WERI-Rb-1 (cell line): ENCODE measurements at regions not wholly inside any gene's neighbourhood (a gene's known extent, or its start where the extent isn't known, plus 50 kb on each side); places are given as distances from the start of the nearest gene placed in this dataset.
"Not testable (repeated sequence)": the region's sequence is repeated elsewhere in the genome, so short reads cannot be mapped to it uniquely, and the experiment has no call there.

ENCODE experiments used
- DNase-seq: peaks from one replicate; pipeline ENCODE4 v3.0.0-alpha.2; 2020
- H3K27ac ChIP-seq: fragments of 250-450 bp; sonication (Bioruptor Pico); 2 replicates; pipeline ENCODE4 v1.5.1; 2020; ENCODE audit warnings: mild to moderate bottlenecking, moderate library complexity
- H3K27me3 ChIP-seq: fragments of 250-450 bp; sonication (Bioruptor Pico); 2 replicates; pipeline ENCODE4 v1.5.1; 2021; ENCODE audit warnings: mild to moderate bottlenecking, low read depth, moderate library complexity; ENCODE audit not compliant: insufficient read depth, severe bottlenecking
- H3K36me3 ChIP-seq: fragments of 250-450 bp; sonication (Bioruptor Pico); 2 replicates; pipeline ENCODE4 v1.5.1; 2020; ENCODE audit warnings: mild to moderate bottlenecking, moderate library complexity
- H3K4me3 ChIP-seq: 2 replicates; pipeline ENCODE4 v1.5.1; 2011; ENCODE audit warnings: low read depth, mild to moderate bottlenecking, control low read depth, low read length
- H3K9me3 ChIP-seq: fragments of 250-450 bp; sonication (Bioruptor Pico); 2 replicates; pipeline ENCODE4 v1.5.1; 2021; ENCODE audit warnings: mild to moderate bottlenecking, moderate library complexity; ENCODE audit not compliant: severe bottlenecking
- TF ChIP-seq, protein P1 (sequence below): IDR thresholded peaks from 2 replicates; pipeline ENCODE4 v1.5.1; 2011; ENCODE audit warnings: low read depth, mild to moderate bottlenecking, control low read depth, inconsistent platforms, low read length

- TF ChIP-seq, protein P1, sequence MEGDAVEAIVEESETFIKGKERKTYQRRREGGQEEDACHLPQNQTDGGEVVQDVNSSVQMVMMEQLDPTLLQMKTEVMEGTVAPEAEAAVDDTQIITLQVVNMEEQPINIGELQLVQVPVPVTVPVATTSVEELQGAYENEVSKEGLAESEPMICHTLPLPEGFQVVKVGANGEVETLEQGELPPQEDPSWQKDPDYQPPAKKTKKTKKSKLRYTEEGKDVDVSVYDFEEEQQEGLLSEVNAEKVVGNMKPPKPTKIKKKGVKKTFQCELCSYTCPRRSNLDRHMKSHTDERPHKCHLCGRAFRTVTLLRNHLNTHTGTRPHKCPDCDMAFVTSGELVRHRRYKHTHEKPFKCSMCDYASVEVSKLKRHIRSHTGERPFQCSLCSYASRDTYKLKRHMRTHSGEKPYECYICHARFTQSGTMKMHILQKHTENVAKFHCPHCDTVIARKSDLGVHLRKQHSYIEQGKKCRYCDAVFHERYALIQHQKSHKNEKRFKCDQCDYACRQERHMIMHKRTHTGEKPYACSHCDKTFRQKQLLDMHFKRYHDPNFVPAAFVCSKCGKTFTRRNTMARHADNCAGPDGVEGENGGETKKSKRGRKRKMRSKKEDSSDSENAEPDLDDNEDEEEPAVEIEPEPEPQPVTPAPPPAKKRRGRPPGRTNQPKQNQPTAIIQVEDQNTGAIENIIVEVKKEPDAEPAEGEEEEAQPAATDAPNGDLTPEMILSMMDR, result no peak
- Histone ChIP-seq H3K27ac (no peak overlapping the region), H3K36me3 (no peaks in the 10 kb centered on the region), H3K27me3 (no peaks in the 10 kb centered on the region), H3K9me3 (no peaks in the 10 kb centered on the region), H3K4me3 (no peak overlapping the region)
- DNase-seq, result no peak
Measured at GRCh38 chr6:103107985-103108384, 1714.5 kb downstream of the GRIK2 start.

GRCh38 chr6:103105686-103106085 lies 1712.2 kb downstream of the GRIK2 start:
- no peak for DNase-seq
- Histone ChIP-seq H3K27ac (no peak overlapping the region), H3K4me3 (no peak overlapping the region), H3K27me3 (no peaks in the 10 kb centered on the region), H3K36me3 (no peaks in the 10 kb centered on the region), H3K9me3 (no peaks in the 10 kb centered on the region)
- TF ChIP-seq, protein P1, result no peak

- no peaks in the 10 kb centered on the region for H3K36me3 ChIP-seq
- no peak for DNase-seq
- H3K9me3 ChIP-seq, result no peaks in the 10 kb centered on the region
- TF ChIP-seq, protein P1, result no peak
- H3K4me3 ChIP-seq, result no peak overlapping the region
- no peak overlapping the region for H3K27ac ChIP-seq
- H3K27me3 ChIP-seq, result no peaks in the 10 kb centered on the region
Measured at GRCh38 chr6:103101267-103101666, 1707.8 kb downstream of the GRIK2 start.

DNA sequence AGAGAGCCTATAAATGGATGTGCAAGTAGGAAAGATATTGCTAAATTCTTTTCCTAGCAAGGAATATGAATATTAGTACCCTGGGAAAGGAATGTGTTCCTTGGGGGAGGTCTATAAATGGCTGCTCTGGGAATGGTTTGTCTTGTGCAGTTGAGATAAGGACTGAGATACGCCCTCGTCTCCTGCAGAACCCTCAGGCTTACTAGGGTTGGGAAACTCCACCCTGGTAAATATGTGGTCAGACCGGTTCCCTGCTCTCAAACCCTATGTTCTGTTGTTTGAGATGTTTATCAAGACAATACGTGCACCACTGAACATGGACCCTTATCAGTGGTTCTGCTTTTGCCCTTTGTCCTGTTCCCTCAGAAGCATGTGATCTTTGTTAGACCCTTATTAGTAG lies 1698.9 kb downstream of the GRIK2 start:
- H3K4me3 ChIP-seq, H3K27me3 ChIP-seq, DNase-seq, H3K9me3 ChIP-seq, H3K27ac ChIP-seq, H3K36me3 ChIP-seq: not testable (repeated sequence)

DNA sequence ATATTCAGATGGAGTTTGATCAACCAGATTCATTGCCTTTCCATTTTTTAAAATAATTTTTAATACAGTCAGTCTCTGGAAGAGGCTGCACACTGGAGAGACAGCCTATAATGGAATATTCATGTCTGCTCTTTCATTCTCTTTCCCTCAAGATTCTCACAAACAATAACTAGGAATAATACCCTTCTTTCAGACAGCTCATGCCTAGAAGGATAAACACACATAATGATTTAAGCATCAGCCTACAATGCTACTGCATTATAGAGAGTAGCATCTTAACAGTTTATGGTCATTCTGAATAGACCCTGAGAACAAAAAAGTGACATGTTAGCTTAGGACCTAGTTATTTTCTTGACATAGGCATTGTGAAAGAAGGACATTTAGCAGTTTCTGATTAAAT lies 1692.3 kb downstream of the GRIK2 start:
- no peak overlapping the region for H3K27ac ChIP-seq
- H3K27me3 ChIP-seq, result no peaks in the 10 kb centered on the region
- no peaks in the 10 kb centered on the region for H3K36me3 ChIP-seq
- TF ChIP-seq, protein P1, result no peak
- no peak overlapping the region for H3K4me3 ChIP-seq
- no peak for DNase-seq
- no peaks in the 10 kb centered on the region for H3K9me3 ChIP-seq

DNA sequence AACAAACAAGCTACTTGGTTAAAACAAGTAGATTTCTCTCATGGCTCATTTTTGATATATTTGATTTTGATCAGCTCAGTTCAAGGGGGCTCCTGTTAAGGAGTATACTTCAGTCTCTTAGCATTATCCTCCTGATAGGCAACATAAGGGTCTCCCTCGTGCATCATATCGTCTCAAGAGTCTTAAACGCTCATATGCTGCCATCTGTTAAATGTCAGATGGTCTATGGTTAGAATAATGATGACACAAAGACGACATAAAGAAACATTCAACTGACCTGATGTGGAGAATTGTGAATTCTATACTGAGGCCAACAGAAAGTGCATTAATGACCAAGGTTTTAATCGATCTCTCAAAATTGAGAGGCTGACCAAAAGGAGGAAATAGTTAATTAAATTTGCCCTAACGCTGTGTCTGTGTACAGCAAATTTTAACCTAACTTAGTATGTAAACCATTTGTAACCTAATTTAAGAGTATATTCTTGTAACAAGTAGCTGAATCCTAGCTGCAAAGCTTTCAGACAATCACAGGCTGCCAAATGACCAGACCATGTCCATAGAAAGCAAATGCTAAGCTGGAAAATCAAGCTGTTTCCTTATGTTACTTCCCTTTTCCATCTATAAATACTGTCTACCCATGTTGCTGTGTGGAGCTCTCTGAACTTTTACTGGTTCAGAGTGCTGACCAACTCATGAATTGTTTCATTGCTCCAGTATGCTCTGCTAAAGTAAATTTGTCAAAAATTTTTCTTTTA lies 1688.5 kb downstream of the GRIK2 start:
- H3K27me3 ChIP-seq, result no peaks in the 10 kb centered on the region
- DNase-seq, result no peak
- H3K4me3 ChIP-seq, result no peak overlapping the region
- H3K27ac ChIP-seq, result no peak overlapping the region
- no peaks in the 10 kb centered on the region for H3K9me3 ChIP-seq
- TF ChIP-seq, protein P1, result no peak
- no peaks in the 10 kb centered on the region for H3K36me3 ChIP-seq
